ENCODE measurements at regions not wholly inside any gene's neighbourhood (a gene's known extent, or its start where the extent isn't known, plus 50 kb on each side); places are given as distances from the start of the nearest gene placed in this dataset.
"Not testable (repeated sequence)": the region's sequence is repeated elsewhere in the genome, so short reads cannot be mapped to it uniquely, and the experiment has no call there.

DNA sequence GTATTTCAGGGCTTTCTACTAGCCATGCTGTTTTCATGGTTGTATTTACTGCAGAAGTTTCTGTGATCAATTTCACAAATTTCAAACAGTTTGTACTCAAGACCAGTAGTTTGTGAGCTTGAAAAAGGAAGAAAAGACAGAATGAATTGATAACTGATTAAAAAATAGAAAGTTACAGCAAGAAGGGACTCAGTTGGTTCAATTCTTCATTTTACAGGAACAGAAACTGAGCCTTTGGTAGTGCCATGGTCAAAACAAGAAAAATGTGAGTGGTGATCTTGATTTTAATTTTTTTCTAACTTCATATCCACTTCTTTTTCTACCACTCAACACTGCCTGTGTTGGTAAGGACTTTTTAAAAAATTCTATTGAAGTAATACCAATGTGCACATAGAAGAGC, 206.6 kb upstream of the NREP start:
- POLR2A ChIA-PET: no interaction called here
- Mint-ChIP-seq H3K4me1 (peaks cover 0 to 14% (median 0%) of the 10 kb centered on the region in 4 donors), H3K9me3 (no peaks in the 10 kb centered on the region), H3K27ac (no peak overlapping the region), H3K4me3 (no peak overlapping the region), H3K36me3 (no peaks in the 10 kb centered on the region), H3K27me3 (peaks cover 0 to 4% (median 0%) of the 10 kb centered on the region in 5 donors)
- ATAC-seq (no peak), DNase-seq (no peak)

DNA sequence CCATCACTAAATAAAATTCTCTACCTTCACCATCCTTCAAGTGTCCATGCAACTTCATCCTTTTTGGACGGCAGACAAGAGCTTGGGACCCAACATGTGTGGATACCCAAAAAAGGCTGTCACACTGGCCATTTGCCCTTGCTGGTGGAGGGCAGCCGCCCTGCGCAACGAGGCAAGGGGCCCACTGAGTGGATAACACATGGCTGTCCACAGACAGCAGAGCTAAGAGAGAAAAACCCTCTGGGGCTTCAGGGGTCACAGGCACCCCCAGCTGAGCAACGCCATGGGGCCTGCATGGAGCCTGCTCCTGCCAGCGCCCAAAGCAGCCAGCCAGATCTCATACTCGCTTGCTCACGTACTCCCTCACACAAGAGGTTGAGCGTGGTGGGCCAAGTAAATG, 205.9 kb upstream of the NREP start:
- Mint-ChIP-seq H3K27ac (no peak overlapping the region), H3K4me1 (peaks cover 0 to 14% (median 0%) of the 10 kb centered on the region in 4 donors), H3K36me3 (no peaks in the 10 kb centered on the region), H3K9me3 (no peaks in the 10 kb centered on the region), H3K27me3 (peaks cover 0 to 4% (median 0%) of the 10 kb centered on the region in 5 donors), H3K4me3 (no peak overlapping the region)
- POLR2A ChIA-PET: no interaction called here
- DNase-seq (no peak), ATAC-seq (no peak)

DNA sequence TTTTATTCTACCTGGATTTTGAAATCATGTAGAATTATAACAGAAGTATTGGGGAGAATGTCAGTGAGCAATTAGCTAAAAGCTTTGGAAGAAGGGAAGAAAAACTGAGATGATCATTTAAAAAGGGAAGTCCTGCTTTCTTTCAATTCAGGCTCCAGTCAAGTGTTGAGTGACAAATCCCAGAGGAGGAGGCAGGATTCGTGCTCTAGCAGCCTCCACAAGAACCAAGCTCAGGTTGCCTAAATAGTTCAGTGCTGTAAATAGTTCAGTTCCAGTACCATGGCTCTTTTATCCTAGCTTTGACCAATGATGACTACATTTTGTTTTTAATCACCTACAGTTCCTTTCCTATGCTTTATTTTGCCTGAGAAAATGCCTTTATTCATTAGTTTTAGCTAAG, 204.9 kb upstream of the NREP start:
- no peak for DNase-seq
- POLR2A ChIA-PET: no interaction called here
- peaks cover 0 to 2% (median 0%) of the 10 kb centered on the region in 5 donors for H3K27me3 Mint-ChIP-seq
- no peak overlapping the region for H3K4me3 Mint-ChIP-seq
- peaks cover 0 to 14% (median 0%) of the 10 kb centered on the region in 4 donors for H3K4me1 Mint-ChIP-seq
- no peak for ATAC-seq
- no peaks in the 10 kb centered on the region for H3K9me3 Mint-ChIP-seq
- H3K27ac Mint-ChIP-seq: no peak overlapping the region
- no peaks in the 10 kb centered on the region for H3K36me3 Mint-ChIP-seq

DNA sequence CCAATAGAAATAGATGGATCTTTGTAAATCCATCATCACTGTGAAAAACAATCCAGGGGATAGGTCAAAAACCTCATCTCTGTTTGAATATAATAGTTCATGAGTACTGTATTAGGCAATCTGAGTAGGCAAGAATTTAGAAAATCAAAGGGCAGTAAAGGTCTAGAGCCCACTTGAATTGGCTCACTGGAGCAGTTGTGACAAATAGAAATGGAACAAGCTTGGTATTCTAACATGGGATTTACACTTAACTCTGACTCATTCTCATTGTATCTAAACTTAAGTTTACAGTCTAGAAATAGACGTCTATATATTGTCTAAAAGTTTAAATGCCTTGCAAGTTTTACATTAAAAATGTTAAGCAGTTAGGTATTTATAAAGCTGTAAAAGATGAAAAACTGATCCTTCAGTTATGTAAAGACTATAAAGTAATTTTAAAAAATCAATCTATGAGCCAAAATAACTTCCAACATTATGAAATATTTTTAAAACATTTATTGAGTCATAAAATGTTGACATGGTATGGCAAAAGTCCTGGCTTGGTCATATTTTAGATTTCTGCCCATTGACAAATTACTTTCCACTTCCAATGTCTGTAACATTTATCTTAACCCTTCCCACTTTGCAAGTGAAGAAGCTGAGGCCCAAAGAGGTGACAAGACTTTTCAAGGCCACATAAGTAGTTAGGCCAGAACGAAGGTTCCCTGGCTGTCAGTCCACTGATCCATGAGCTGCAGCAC, 203.7 kb upstream of the NREP start:
- DNase-seq (no peak), ATAC-seq (no peak)
- Mint-ChIP-seq H3K9me3 (no peaks in the 10 kb centered on the region), H3K4me3 (no peak overlapping the region), H3K4me1 (peaks cover 0 to 11% (median 0%) of the 10 kb centered on the region in 4 donors), H3K36me3 (no peaks in the 10 kb centered on the region), H3K27ac (no peak overlapping the region), H3K27me3 (peaks cover 0 to 5% (median 3%) of the 10 kb centered on the region in 5 donors)
- POLR2A ChIA-PET: no interaction called here

DNA sequence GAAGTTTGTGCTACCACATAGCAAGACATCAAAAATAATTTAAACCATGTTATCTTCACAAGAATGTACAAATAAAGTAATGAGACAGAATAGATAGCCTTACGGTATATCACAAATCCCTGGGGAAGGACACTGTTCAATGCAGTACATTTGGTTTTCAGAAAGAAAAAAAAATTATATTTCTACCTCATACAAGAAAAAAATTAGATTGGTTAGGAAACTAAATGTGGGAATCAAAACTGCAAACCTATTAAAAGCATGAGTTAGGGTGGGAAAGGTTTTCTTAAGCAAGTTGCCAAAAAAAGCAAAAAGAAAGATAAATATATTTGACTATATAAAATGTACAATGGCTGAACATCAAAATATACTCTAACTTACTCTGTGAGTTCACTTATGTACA, 201.9 kb upstream of the NREP start:
- POLR2A ChIA-PET: no interaction called here
- Mint-ChIP-seq H3K9me3 (no peaks in the 10 kb centered on the region), H3K27ac (no peak overlapping the region), H3K4me1 (peaks cover 0 to 20% (median 0%) of the 10 kb centered on the region in 4 donors), H3K27me3 (peaks cover 1 to 10% (median 3%) of the 10 kb centered on the region in 5 donors), H3K4me3 (no peak overlapping the region), H3K36me3 (no peaks in the 10 kb centered on the region)
- DNase-seq (no peak), ATAC-seq (no peak)

DNA sequence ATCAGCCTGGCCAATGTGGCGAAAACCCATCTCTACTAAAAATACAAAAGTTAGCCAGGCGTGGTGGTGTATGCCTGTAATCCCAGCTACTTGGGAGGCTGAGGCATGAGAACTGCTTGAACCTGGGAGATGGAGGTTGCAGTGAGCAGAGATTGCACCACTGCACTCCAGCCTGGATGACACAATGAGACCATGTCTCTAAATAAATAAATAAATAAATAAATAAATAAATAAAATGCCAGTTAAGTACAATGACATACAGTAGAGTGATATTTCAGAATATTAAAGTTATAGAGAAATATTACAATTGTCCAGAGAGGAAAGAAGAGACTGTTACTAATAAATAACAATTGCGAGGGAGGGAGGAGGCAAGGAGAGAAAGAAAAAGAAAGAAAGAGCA, 199.8 kb upstream of the NREP start:
- POLR2A ChIA-PET: not testable (repeated sequence)

DNA sequence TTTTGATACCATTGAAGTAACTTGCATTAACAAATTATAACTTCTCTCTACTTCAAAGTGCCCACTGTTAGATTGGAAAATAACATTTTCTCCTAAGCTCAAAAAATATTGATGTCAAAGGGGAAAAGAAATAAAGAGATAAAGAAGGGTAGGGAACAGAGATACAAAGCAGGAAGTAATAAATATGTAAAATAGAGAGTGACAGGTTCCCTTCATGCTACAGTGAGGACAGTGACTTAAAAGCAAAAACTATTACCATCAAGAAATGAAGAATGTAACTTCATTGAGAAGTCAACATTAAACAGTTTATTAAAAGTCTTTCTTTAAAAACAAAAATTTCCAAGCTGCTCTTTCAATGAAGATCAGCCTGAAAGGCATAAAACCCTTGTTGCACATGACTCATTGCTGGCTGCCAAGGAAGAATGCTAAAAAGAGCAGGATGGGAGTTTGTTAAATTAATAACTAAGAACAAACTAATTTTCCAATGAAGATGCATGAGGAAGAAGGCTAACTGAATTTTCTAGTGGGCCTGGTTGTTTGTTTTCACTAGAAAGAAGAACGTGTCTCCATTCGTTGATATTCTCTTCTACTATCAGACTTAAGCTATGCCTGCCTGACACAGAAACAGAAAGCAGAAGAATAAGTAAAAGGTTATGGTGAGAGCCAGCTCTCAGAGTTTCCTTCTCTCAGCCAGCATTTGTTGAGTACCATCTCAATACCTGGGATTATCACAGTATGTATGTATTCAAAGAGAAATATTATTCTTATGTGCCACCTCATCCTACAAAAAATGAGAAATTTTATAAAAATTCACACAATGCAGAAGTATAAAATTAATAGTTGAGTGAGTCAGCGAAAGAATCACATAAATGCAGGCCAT, 197.8 kb upstream of the NREP start:
- no peaks in the 10 kb centered on the region for H3K36me3 Mint-ChIP-seq
- no peak for DNase-seq
- ATAC-seq: no peak

More for the DNA sequence above, 199.8 kb upstream of the NREP start:
- ATAC-seq, H3K27ac Mint-ChIP-seq, H3K4me3 Mint-ChIP-seq, H3K9me3 Mint-ChIP-seq, H3K36me3 Mint-ChIP-seq, DNase-seq: not testable (repeated sequence)
- H3K27me3 Mint-ChIP-seq: peaks cover 1 to 23% (median 6%) of the 10 kb centered on the region in 5 donors
- peaks cover 0 to 23% (median 0%) of the 10 kb centered on the region in 4 donors for H3K4me1 Mint-ChIP-seq

DNA sequence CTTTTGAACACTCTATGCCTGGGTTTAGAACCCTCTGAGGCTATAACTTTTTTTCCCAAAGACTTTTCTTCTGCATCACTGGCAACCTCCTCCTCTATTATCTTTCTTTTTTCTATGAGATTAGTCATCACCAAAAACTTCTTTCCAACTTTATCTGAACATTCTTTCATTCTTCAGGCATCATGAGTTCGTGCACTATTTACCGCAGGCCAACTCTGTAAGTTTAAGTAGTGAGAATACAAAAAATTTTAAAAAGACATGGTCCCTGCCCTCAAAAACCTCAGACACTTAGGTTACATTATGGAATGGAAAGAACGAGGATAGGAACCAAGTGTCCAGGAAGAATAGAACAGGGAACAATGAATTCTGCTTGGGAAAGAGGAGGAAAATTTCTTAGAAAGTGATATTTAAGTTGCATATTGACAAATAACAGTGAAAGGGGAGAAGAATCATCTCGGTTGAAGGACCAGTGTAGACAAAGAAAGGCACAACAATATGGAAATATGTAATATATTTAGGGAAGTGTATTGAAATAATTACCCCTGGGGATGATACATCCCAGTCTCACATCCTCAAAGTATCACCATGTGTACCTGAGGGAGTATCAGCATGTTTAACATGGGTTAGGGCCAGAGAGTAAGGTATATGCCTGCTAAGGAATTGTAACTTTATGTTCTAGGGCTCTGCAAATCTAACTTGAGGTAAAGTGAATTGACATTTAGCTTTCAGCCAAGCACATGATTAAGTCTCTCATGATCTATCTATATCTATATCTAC, 196.5 kb upstream of the NREP start:
- DNase-seq: no peak
- no peak overlapping the region for H3K27ac Mint-ChIP-seq
- POLR2A ChIA-PET: no interaction called here
- H3K36me3 Mint-ChIP-seq: no peaks in the 10 kb centered on the region
- H3K27me3 Mint-ChIP-seq: peaks cover 1 to 23% (median 6%) of the 10 kb centered on the region in 5 donors
- ATAC-seq: no peak
- no peak overlapping the region for H3K4me3 Mint-ChIP-seq
- peaks cover 0 to 18% (median 0%) of the 10 kb centered on the region in 4 donors for H3K4me1 Mint-ChIP-seq
- no peaks in the 10 kb centered on the region for H3K9me3 Mint-ChIP-seq

More for the DNA sequence above, 197.8 kb upstream of the NREP start:
- POLR2A ChIA-PET: no interaction called here
- peaks cover 1 to 23% (median 6%) of the 10 kb centered on the region in 5 donors for H3K27me3 Mint-ChIP-seq
- H3K27ac Mint-ChIP-seq: no peak overlapping the region
- H3K4me3 Mint-ChIP-seq: peak overlapping the region in 1 of 10 donors; percentile 5
- H3K4me1 Mint-ChIP-seq: peaks cover 0 to 18% (median 0%) of the 10 kb centered on the region in 4 donors
- H3K9me3 Mint-ChIP-seq: no peaks in the 10 kb centered on the region

DNA sequence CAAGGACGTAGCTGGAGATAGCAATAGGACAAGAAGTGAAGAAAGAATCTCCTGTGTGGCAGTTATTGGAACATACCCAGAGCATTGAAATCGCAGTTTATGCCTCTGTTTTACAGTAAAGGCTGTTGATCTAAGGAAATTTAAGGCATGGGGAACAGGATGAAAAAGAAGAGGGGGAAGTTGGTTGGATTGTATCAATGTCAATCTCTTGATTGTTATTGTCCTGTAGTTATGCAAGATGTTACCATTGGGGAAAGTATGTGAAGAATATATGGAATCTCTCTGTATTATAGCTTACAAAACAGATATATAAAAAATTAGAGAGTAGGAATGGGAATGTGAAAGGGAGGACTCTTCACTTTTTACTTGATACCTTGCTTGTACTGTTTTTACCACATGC, 195.6 kb upstream of the NREP start:
- H3K4me1 Mint-ChIP-seq: peaks cover 0 to 18% (median 0%) of the 10 kb centered on the region in 4 donors

DNA sequence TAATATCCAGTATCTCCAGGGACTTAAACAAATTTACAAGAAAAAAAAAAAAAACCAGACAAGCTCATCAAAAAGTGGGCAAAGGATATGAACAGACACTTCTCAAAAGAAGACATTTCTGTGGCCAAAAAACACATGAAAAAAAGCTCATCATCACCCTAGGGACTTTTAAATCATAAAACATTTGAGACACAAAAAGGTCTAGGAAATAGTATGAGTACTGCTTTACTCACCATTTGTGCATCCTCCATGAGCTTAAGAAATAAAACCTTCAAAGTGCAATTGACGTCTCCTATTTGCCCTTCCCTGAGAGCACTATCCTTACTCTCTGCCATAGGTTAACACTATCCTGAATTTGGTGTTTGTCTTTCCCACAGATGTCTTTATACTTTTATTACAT, 193.7 kb upstream of the NREP start:
- POLR2A ChIA-PET: no interaction called here
- DNase-seq (no peak), ATAC-seq (no peak)
- Mint-ChIP-seq H3K4me3 (no peak overlapping the region), H3K27me3 (peaks cover 1 to 19% (median 6%) of the 10 kb centered on the region in 5 donors), H3K9me3 (no peaks in the 10 kb centered on the region), H3K27ac (no peak overlapping the region), H3K4me1 (peaks cover 0 to 18% (median 0%) of the 10 kb centered on the region in 4 donors), H3K36me3 (no peaks in the 10 kb centered on the region)

More for the DNA sequence above, 195.6 kb upstream of the NREP start:
- peaks cover 1 to 23% (median 6%) of the 10 kb centered on the region in 5 donors for H3K27me3 Mint-ChIP-seq
- H3K36me3 Mint-ChIP-seq: no peaks in the 10 kb centered on the region
- H3K9me3 Mint-ChIP-seq: no peaks in the 10 kb centered on the region
- POLR2A ChIA-PET: no interaction called here
- H3K4me3 Mint-ChIP-seq: no peak overlapping the region
- DNase-seq (no peak), ATAC-seq (no peak)
- H3K27ac Mint-ChIP-seq: no peak overlapping the region

DNA sequence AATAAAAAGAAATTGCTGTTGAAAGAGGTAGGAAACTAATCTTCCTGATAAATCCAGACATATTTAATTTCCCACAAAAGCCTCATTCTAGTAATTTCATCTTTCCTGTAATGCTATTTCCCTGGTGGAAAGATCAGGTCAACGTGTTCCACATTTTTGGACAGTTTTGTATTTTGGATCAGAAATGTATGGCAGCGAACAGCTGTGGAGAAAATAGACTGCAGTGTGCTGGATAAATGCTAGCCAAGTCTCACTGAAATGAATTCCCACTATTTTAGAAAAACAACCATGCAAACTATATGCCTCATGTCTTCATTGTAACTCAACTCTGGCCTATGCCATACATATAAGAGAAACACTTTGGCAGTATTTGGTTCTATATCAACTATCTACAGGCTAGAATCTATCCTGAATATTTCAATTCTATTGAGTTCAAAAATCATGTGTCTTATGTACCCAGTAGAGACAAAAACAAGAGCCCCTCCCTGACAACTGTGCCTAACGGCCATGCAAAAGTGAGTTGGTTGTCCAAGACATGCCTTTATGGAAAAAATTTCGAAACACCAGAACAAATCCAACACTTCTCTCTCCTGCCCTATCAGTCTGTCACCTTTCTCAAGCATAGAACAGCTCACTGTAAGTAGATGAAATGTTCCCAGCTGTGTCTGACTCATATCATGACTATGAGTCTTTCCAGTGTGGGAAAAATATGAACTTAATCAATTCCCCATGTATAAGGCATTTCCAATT, 191.3 kb upstream of the NREP start:
- POLR2A ChIA-PET: no interaction called here
- Mint-ChIP-seq H3K27me3 (peaks cover 0 to 13% (median 5%) of the 10 kb centered on the region in 5 donors), H3K27ac (no peak overlapping the region), H3K36me3 (no peaks in the 10 kb centered on the region), H3K4me3 (no peak overlapping the region), H3K4me1 (peaks cover 0 to 3% (median 0%) of the 10 kb centered on the region in 4 donors), H3K9me3 (no peaks in the 10 kb centered on the region)
- ATAC-seq: no peak
- DNase-seq: no peak

DNA sequence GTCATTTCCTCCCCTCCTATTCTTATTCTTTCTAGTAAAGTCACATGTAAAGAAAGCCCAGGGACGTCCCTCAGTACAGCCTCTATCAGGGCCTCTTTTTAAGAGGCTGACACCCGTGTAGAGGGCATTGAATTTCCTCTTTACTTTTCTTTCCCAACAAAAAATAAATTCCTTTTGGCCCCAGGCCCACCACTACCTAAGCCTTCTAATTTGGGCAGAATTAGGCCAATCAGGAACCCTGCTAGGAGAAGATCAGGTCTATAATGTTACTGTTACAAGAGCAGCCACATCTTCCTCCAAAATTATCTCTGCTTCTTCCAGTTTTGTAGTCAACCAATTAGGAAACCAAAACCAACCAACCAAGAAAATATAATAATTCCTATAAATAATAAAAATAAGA, 189.6 kb upstream of the NREP start:
- DNase-seq: no peak
- Mint-ChIP-seq H3K4me3 (no peak overlapping the region), H3K4me1 (no peaks in the 10 kb centered on the region), H3K36me3 (no peaks in the 10 kb centered on the region), H3K27me3 (peaks cover 0 to 6% (median 2%) of the 10 kb centered on the region in 5 donors), H3K9me3 (no peaks in the 10 kb centered on the region), H3K27ac (no peak overlapping the region)
- ATAC-seq: no peak
- POLR2A ChIA-PET: no interaction called here
